ENCODE measurements at regions not wholly inside any gene's neighbourhood (a gene's known extent, or its start where the extent isn't known, plus 50 kb on each side); places are given as distances from the start of the nearest gene placed in this dataset.
"Not testable (repeated sequence)": the region's sequence is repeated elsewhere in the genome, so short reads cannot be mapped to it uniquely, and the experiment has no call there.

GRCh38 chr7:126079581-126079980 lies 1150.0 kb upstream of the POT1 start:
- DNase-seq (ENCODE audit: extremely low spot score, unreplicated experiment) = no peak
- H3K4me3 Mint-ChIP-seq = no peak overlapping the region
- no peaks in the 10 kb centered on the region for H3K4me1 Mint-ChIP-seq (ENCODE audit: unreplicated experiment)
- H3K27ac Mint-ChIP-seq = no peak overlapping the region
- no peaks in the 10 kb centered on the region for H3K36me3 Mint-ChIP-seq
- H3K9me3 Mint-ChIP-seq = no peaks in the 10 kb centered on the region
- TF ChIP-seq, protein P1, sequence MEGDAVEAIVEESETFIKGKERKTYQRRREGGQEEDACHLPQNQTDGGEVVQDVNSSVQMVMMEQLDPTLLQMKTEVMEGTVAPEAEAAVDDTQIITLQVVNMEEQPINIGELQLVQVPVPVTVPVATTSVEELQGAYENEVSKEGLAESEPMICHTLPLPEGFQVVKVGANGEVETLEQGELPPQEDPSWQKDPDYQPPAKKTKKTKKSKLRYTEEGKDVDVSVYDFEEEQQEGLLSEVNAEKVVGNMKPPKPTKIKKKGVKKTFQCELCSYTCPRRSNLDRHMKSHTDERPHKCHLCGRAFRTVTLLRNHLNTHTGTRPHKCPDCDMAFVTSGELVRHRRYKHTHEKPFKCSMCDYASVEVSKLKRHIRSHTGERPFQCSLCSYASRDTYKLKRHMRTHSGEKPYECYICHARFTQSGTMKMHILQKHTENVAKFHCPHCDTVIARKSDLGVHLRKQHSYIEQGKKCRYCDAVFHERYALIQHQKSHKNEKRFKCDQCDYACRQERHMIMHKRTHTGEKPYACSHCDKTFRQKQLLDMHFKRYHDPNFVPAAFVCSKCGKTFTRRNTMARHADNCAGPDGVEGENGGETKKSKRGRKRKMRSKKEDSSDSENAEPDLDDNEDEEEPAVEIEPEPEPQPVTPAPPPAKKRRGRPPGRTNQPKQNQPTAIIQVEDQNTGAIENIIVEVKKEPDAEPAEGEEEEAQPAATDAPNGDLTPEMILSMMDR (conservative IDR thresholded peaks at IDR 0.05) = no peak
- H3K27me3 Mint-ChIP-seq = no peaks in the 10 kb centered on the region

DNA sequence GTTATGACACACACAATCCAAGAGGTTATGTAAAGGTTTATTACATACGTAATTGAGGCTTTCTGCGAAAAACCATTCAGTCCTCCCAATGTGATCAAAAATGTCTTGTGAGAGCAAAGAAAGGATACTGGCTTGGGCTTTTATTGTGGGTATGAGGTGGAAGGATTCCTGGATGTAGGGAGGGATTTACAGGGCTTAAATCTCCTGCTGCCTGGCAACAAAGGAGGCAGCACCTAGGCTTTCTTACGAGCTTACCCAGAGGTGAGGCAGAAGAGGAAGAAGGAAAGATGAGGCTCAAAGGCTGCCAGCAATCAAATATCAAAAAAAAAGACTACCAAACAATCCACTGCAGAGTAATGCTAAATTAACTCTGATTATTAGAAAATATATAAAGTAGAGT lies 1149.5 kb upstream of the POT1 start:
- H3K36me3 Mint-ChIP-seq = no peaks in the 10 kb centered on the region
- DNase-seq (ENCODE audit: extremely low spot score, unreplicated experiment) = no peak
- TF ChIP-seq, protein P1 (conservative IDR thresholded peaks at IDR 0.05) = no peak
- H3K9me3 Mint-ChIP-seq = no peaks in the 10 kb centered on the region
- no peaks in the 10 kb centered on the region for H3K27me3 Mint-ChIP-seq
- H3K4me1 Mint-ChIP-seq (ENCODE audit: unreplicated experiment) = no peaks in the 10 kb centered on the region
- no peak overlapping the region for H3K4me3 Mint-ChIP-seq
- no peak overlapping the region for H3K27ac Mint-ChIP-seq

- DNase-seq (ENCODE audit: extremely low spot score, unreplicated experiment) = no peak
- Mint-ChIP-seq H3K27me3 (no peaks in the 10 kb centered on the region), H3K4me3 (no peak overlapping the region), H3K27ac (no peak overlapping the region), H3K36me3 (no peaks in the 10 kb centered on the region), H3K4me1 (ENCODE audit: unreplicated experiment) (no peaks in the 10 kb centered on the region), H3K9me3 (no peaks in the 10 kb centered on the region)
- TF ChIP-seq, protein P1 (conservative IDR thresholded peaks at IDR 0.05) = no peak
Observed at GRCh38 chr7:126065766-126066165, 1136.1 kb upstream of the POT1 start.

DNA sequence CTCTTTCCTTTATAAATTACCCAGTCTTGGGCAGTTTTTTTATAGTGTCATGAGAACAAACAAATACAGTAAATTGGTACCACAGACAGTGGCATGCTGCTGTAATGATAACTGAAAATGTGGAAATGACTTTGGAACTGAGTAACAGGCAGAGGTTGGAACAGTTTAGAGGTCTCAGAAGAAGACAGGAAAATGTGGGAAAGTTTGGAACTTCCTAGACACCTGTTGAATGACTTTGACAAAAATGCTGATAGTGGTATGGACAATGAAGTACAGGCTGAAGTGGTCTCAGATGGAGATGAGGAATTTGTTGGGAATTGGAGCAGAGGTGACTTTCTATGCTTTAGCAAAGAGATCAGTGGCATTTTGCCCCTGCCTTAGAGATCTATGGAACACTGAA lies 1128.4 kb upstream of the POT1 start:
- peaks cover 15% of the 10 kb centered on the region for H3K9me3 Mint-ChIP-seq
- no peak overlapping the region for H3K27ac Mint-ChIP-seq
- DNase-seq (ENCODE audit: extremely low spot score, unreplicated experiment) = no peak
- no peaks in the 10 kb centered on the region for H3K36me3 Mint-ChIP-seq
- TF ChIP-seq, protein P1 (conservative IDR thresholded peaks at IDR 0.05) = no peak
- no peaks in the 10 kb centered on the region for H3K27me3 Mint-ChIP-seq
- no peak overlapping the region for H3K4me3 Mint-ChIP-seq
- H3K4me1 Mint-ChIP-seq (ENCODE audit: unreplicated experiment) = no peaks in the 10 kb centered on the region

GRCh38 chr7:126056613-126057012 lies 1127.0 kb upstream of the POT1 start:
- not testable (repeated sequence) for H3K27ac Mint-ChIP-seq; H3K36me3 Mint-ChIP-seq; H3K27me3 Mint-ChIP-seq; H3K4me3 Mint-ChIP-seq; H3K4me1 Mint-ChIP-seq (ENCODE audit: unreplicated experiment); DNase-seq (ENCODE audit: extremely low spot score, unreplicated experiment)
- H3K9me3 Mint-ChIP-seq = peaks cover 15% of the 10 kb centered on the region

DNA sequence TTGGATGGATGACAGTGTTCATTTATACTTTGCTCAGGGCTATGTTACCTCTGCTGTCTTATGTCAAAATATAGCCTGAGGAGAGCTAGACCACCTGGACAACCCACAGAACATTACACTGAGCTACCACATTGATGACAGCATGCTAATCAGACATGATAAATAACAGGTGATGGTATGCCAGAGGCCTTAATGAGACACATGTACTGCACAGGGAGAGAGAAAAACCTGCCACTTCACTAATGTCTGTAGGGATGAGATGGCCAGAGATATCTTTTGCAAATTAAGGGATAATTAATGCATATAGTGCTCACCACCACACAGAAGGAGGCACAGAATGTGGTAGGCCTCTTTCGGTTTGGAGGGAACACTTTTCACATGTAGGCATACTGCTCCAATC lies 1122.6 kb upstream of the POT1 start:
- Mint-ChIP-seq H3K4me1 (ENCODE audit: unreplicated experiment) (no peaks in the 10 kb centered on the region), H3K4me3 (no peak overlapping the region), H3K27ac (no peak overlapping the region), H3K36me3 (no peaks in the 10 kb centered on the region), H3K9me3 (peaks cover 3% of the 10 kb centered on the region), H3K27me3 (no peaks in the 10 kb centered on the region)
- no peak for DNase-seq (ENCODE audit: extremely low spot score, unreplicated experiment)
- TF ChIP-seq, protein P1 (conservative IDR thresholded peaks at IDR 0.05) = no peak

Measured in type B pancreatic cell (in vitro differentiated cells).